Stimulated activated CD8-positive, alpha-beta memory T cell treated with anti-CD3 and anti-CD28 coated beads, Interleukin-12 subunit alpha, Interleukin-12 subunit beta, amount 100 ng/mL, for 1 hour (primary cell): ENCODE measurements at regions not wholly inside any gene's neighbourhood (a gene's known extent, or its start where the extent isn't known, plus 50 kb on each side); places are given as distances from the start of the nearest gene placed in this dataset.

Experiments used
- DNase-seq: peaks from one replicate; pipeline ENCODE4 v3.0.0-alpha.2; 2020; ENCODE audit warnings: low read depth

DNA sequence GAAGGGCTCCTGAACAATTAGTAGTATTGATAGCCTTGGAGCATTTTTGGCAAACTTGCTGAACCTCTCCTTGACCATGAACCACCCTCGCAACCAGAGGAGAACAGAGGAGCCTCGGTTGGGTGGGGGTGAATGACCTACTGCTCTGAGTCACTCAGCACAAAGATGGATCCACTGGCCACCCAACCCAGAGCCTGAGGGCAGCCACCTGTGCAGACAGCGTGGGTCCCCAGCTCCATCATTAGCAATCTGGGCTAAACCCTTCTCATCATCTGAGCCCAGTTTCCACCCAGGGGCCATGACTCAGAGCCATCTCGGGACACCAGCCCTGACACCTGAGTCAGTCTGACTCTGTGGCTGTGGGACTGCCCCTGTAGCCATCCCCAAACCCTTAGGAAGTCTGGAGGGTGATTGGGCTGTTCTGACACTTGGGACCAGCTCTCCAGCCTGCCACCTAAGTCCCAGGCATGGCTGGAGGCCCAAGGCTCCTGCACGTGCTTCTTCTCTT lies 171.8 kb upstream of the GPR26 start:
- no peak for DNase-seq

DNA sequence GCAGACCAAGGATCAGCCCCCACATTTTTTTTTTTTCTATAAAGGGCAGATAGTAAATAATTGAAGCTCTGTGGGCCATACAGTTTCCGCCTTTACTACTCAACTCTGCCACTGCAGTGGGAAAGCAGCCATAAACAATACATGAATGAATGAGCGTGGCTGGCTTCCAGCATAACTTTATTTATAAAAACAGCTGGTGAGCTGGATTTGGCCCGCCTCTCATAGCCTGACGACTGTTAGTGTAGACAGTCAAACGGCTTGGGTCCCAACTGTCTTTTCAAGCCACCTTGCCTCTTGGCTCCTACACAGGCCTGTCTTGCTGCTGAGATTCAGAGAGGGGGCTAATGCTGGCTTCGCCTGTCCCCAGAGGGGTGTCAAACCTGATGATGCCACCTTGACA lies 169.8 kb upstream of the GPR26 start:
- no peak for DNase-seq

DNA sequence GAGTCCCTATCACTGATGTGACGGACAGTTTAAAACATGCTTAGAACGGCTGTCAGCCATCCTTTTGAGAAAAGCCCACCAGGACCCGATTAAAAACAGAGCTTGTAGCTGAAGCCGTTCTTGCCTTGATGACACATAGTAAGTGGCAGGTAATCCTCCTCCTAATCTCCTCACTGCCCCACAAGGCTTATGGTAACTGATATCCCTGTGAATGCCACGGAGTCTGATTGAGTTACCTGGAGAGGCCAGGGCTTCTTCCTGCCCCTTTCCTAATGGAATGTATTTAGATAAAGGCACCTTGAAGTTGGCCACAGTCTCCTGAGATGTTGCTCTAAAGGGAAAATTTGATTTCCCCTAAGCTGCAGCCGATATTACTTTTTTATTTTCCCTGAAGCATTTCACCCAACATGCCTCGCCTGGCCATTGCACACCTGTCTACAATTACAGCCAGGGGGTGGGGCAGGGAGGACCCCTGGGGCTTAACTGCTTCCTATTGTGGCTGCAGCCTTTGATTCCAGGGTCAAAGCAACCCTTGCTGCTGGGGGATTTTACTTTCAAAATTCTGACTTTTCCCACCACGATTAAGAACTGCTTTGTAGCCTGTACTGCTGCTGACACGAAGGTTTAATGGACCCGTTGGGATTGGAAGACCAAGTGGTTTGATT lies 169.0 kb upstream of the GPR26 start:
- DNase-seq: no peak

DNA sequence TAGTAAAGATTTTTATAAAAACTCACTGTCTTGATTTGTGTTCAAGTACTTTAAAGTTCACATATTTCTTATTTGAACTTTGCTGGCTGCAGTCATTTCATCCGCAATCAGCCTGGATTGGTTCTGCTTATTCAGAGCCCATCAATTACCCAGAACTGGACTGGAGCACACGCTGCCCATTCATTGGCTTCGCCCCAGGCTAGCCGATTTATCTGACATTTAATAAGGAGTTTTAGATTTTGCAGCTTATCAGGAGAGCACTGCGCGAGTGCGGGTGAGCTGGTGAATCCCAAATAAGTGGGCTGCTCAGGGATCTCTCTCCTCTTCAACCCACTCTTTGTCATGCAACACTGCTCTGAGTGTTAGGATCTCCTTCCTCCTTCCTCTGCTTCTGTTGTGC lies 166.0 kb upstream of the GPR26 start:
- no peak for DNase-seq

DNA sequence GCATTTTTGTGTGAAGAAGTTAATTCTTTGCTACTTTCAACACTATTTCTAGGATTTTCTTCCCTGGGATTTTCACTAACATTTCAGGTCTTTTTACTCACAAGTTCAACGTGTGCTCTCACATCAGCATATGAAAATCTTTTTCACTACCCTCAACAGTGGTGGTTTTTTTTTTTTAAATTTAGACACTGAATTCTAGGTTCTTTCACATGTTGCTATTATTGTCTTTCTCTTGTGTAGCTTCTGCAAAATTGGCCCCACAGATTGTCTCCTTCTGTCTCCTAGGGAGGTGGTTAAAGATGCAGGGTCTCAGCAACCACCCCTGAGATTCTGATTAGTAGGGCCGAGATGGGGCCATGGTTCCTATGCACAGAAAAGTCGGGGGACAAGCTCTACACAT lies 165.0 kb upstream of the GPR26 start:
- DNase-seq: no peak

DNA sequence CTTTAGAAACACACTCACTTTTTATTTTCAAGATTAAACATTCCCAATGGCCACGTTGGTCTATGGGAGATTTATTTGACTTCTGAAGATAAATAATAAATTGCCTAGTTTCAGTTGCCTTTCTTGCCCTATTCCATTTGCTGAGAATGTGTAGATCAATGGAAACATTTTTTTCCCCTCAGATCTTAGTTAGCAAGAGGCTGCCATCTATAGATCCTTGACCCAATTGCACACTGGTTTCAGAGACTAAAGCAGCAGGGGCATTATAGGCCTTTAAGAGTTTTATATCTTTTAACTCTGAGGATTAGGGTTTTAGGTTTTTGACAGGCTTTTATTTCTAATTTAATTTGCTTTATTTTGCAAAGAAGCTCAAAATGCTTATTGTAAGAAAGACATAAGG lies 163.2 kb upstream of the GPR26 start:
- no peak for DNase-seq

DNA sequence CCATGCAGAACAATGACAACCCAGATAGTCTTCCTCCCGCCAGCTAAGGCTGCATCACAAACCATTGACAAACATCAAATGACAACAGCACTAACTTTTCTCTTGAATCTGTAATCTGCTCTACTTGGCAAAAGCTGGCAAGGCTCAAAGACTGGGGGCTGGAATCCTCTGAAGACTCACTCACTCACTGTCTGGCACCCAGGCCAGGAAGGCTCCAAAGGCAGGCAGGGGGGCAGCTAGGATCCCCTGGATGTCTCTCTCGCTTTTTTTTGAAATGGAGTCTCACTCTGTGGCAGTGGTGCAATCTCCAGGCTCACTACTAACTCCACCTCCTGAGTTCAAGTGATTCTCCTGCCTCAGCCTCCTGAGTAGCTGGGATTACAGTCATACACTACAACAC lies 159.7 kb upstream of the GPR26 start:
- DNase-seq: no peak

DNA sequence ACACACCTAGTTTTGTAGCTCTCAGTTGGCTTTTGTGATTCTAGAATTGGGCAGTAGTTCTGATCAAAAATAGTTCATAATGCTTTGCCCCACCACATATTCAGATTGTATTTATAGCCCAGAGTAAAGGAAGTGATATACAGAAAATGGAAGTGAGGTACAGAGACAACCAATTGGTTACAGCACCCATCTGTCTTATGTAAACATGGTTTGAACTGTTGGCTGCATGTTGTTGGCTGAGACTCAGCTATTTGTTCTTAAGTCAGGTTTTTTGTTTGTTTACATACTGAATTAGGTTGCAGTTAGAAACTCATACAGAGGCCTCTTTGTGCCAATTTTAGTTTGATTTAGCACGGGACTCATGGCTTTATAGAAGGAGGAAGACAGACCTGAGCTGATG lies 158.9 kb upstream of the GPR26 start:
- DNase-seq: no peak

DNA sequence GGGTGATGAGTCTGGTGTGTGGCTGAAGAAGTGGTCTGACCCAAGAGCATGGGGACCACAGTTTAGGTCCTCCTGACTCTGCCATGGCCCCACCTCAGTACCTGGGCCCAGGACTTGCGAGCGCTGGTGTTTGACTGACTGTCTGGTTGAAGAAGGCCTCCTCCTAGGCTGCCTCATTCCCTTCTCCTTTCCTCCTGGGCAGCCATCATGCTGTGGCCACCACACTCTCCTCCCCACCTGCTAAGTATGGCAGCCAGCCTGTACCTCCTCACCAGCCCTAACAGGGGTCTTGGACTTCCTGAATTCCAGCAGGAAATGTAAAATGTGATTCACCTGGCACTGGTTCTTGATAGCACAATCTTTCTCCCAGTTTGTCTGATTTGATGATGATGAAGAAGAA lies 156.8 kb upstream of the GPR26 start:
- no peak for DNase-seq

DNA sequence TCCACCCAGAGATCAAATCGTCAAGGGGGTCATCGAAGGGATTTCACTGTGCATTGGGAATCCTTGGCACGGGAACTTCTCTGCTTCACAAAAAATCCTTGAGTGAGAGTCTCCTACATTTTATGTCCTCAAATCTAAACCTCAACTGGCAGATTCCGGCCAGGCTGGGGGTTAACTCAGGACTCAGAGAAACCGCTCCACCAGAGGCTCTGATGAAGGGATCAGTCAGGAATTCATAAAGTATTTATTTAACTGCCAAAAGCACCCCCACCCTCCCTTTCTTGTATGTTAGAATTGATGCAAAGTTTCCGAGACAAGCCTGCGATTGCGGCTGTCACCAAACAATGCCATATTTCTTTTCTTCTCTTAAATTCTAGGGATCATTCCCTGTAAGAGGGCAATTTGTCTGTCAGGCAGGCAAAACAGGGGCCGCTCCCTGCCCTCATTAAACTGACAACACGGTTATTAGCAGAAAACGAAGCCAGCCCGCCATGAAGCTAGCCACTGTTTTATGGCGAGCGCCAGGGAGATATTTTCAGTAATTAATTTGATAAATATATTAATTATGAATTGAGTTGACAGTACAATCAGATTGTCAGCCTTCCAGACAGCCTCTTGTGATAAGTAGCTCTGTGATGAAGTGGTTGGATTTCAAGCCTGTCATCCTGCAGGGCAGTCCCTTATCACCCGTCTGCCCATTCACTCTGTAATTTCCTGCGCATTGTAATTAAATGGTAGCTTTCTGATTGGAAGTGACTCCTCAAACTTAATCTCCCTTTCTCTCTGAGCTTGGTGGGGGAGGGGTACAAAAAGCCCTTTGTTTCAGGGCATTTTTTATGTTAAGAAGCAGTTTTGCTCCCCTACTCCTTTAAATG lies 153.0 kb upstream of the GPR26 start:
- DNase-seq: no peak

DNA sequence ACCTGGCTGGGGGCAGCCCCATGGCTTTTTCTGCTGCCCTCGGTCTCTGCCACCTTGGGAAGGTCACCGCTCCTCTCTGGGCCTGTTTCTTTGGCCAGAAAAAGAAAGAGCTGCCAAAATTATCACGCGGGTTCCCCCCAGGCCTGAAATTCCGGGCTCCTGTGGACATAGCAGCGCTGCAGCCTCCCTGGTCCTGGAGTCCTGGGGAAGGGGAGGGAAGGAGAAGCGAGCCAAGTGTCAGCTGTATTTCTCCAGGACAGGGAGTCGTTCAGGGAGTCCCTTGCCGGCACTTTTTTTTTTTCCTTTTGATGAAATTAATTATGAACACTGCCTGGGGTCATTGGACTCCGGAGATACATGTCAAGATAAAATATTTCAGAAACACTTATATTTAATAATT lies 152.3 kb upstream of the GPR26 start:
- no peak for DNase-seq

DNA sequence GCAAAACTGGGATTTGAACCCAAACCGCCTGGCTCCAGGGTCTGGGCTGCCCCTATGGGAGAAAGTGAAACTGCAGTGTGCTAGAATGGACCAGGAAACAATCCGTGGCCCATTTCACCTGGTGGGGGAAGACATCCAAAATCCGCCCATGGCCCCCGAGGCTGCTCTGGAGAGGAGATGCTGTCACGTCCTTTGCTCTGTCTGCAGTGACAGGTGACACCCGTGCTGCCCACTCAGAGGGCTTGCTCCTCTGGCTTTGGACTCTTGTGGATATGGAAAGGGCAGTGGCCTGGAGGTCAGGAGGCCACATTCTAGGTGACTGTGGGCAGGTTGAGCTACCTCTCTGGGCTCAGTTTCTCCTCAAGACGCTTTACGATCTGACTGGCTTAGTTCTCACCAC lies 151.2 kb upstream of the GPR26 start:
- no peak for DNase-seq

DNA sequence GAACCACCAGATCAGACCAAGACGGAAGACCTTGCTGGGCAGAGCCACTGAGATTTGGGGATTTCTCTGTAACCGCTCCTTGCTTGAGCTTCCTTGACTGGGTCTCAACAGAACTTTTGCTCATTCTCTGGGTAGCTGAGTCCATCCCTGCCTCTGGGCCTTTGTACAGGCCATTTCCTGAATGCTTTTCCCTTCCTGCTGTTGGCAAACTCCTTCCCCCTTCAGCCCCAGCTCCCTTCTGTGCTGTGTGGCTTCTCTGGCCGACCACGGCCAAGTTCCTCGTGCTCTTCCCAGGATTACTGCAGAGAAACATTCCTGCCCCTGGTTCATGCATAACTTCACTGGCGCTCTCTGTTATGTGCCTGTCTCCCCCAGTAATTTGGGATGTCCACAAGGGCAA lies 150.5 kb upstream of the GPR26 start:
- no peak for DNase-seq

DNA sequence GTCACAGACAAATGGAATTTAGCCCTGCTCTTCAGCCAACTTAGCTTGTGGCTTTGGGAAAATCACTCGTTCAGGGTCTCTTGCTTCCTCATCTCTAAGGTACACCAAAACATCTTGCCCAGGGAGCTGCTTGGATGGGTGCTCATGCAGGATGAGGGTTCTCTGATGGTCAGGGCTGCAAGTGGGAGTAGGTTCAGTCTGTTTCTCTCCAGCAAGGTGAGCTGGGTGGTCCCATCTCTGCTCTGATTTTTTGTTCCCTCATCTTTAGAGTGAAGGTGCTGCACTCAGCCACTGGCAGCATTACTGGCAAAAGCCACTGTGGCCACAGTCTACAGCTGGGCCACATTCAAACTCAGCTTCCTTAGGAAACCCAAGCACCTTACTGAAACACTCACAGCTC lies 149.9 kb upstream of the GPR26 start:
- no peak for DNase-seq

DNA sequence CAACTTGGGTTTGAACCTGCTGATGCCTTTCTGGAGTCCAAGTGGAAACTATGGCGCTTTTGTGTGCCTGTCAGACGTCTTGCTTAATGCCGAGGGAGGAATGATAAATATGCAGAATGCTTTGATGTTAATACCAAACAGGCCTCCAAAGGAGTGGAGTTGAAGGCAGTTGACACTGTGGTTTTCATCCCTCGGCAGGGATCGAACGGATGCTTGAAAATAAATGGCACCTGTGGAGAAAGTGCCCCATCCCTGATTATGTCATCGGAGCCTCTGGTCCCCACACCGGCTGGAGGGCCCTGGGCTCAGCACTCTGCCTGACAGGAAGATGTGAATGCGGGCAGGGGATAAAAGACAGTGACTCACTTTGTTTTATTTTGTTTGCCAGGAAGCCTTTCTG lies 148.7 kb upstream of the GPR26 start:
- no peak for DNase-seq

DNA sequence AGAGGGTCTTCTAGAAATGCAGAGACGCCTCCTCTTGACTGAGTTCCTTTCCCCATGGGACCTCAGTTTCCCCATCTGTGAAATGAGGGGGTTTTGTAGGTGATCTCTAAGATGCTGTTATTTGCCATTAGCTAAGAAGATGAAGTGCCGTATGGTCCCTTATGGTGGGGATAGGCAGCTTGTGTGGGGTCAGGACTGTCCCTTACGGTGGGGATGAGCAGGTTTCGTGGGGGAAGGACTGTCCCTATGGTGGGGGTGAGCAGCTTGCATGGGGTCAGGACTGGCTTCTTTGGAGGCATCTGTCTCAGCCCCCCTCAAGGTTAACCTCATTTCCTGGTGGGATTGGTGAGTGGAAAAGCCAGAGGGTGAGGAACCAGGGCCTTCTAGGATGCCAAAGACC lies 148.3 kb upstream of the GPR26 start:
- no peak for DNase-seq

DNA sequence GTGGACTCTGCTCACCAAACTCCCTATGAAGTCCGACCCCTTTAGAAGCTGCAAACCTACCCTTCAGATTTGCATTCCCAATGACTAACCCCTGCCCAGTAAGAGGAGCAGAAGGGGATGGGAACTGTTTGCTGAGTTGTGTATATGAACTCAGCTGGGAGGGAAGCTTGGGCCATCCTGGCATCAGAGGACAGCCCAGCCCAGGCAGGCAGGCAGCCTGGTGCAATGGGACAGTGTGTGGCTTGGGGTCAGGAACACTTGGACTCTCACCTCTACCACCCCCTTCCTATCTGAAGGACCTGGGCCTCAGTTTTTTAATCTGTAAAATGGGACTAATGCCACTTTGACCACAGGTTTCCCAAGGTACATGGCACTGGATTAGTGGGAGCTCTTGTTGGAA lies 147.4 kb upstream of the GPR26 start:
- no peak for DNase-seq

DNA sequence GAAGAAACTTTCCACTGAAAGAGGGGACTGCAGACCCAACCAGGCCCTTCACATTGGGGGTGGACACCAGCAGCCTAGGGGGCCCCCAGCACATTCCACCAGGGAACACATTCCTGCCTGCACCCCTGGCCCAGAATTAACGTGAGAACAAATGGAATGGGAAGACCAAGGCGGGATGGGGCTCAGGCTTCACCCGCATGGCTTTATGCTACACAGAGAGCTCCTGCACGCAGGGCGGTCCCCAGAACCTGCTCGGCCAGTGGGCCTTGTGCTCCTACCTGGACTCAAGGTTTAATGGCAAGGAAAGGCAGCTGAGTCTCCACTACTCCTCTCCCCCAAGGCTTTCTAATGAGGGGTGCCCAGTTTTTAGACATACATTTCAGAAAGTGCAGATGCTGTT lies 146.3 kb upstream of the GPR26 start:
- no peak for DNase-seq

DNA sequence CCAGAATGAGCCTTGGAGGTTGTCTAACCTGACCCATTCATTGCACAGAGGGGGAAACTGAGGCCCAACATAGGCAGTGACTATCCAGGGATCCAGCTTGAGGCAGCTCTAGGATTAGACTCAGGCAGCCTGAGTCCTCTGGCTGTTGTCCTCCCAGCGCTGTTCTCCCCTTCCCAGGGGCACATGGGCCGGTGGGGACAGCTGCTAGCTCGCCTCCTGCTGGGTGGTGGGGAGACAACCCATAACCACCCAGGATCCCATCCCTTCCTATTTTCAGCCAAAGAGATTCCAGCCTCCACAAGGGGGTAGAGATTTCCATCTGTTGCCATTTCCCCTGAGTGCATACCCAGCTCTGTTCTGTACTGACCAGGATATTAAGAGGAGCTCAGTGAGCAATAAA lies 145.1 kb upstream of the GPR26 start:
- DNase-seq: no peak

DNA sequence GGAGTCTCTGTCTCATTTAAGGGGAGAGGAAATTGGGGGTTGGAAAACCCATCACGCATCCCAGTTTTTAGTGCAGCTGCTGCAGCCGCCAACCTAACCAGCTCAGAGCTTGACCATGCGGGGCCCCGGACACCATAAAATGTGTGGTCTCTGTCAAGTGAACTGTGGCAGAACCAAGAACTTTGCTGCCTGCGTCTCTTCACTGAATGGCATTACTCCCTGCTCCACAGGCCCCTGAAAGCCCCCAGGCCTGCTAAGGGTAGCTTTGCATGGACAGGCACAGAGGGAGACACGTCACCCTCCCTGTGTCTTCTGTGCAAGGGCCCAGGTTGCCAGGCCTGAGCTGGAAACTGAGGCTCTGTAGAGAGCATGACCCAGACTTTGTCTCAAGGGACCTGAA lies 144.6 kb upstream of the GPR26 start:
- no peak for DNase-seq

DNA sequence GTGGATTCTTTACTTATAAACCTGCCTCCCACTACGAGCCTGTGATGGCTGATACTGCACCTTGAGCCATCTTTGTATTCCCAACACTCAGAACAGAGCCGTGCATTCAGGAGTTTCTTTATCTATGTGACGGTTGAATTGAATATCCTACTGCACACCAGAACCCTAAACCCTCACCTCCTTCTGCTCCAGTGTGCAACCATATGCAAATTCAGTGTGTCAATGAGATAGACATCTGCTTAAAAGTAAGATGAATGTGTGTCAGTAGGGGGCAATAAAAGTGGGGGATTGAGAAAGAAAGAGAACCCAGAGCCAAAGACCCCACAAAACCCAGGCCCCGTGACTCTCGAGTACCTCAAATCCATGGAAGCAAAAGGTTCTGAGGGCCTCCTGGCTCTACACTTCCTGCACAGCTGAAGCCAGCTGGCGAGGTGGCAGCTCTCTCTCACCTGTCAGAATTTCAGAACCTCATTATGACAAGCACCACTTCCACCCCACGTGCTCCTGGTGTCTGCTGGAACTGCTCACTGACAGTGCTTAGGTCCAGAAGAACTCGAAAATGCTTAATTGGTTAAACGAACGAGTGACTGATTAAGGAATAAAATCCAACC lies 143.3 kb upstream of the GPR26 start:
- DNase-seq: no peak

DNA sequence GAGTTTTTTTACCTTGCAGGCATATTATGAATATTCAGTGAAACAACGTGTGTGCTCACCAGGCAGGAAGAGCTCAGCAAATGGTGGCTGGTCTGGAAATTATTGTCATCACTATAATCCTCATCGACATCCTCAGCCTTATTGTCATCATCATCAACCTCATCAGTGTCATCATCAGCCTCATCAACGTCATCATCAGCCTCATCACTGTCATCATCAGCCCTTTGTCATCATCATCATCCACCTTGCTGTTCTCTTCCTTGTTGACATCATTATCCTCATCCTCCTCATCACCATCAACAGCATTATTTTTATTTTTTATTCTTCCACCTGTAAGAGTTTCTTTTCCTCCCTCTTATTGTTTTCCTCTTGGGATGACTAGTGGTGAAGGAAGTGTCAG lies 142.3 kb upstream of the GPR26 start:
- no peak for DNase-seq

DNA sequence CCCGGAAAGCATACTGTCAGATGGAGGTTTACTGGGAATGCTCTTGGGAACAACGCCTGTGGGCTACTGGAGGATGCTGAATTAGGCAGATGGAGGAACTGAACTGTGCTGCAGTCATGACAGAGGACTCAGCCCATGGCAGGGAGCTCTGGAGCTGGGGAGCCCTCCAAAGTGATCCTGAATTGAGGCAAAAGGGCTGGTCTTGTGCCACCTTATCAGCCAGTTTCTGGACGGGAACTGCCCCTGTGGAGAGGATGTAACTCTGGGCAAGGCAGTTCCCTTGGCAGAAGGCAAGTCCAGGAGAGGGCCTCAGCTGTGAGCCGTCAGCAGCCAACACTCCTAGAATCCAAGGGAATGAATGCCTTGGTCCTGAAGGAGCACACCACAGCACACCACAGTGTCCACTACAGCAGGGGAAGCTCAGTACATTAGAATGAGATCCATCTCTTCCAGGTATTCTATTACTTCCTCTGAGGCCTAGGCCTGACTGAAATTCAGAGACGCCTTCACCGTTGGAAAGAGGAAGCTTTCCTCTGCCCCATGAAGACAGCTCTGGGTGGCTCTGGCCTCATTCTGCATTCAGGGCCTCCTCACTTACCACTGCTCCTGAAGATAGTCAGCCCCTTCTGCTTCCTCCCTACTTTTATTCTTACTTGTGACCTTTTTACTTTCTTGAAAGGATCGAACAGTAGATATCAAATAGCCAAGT lies 139.6 kb upstream of the GPR26 start:
- no peak for DNase-seq
